DOHH2 (cell line): ENCODE measurements at regions not wholly inside any gene's neighbourhood (a gene's known extent, or its start where the extent isn't known, plus 50 kb on each side); places are given as distances from the start of the nearest gene placed in this dataset.

Experiments
- CTCF ChIP-seq: fragments of 200-600 bp; sonication (generic); IDR thresholded peaks from one replicate; pipeline ENCODE4 v1.5.1; 2014; ENCODE audit warnings: antibody characterized with exemption, mild to moderate bottlenecking, low read depth, low read length; ENCODE audit not compliant: poor library complexity, severe bottlenecking
- EZH2phosphoT487 ChIP-seq: fragments of 200-600 bp; sonication (generic); IDR thresholded peaks from 2 replicates; pipeline ENCODE4 v1.6.1; 2017; ENCODE audit warnings: borderline replicate concordance, mild to moderate bottlenecking, antibody characterized with exemption, low read length, moderate library complexity, mixed read lengths

DNA sequence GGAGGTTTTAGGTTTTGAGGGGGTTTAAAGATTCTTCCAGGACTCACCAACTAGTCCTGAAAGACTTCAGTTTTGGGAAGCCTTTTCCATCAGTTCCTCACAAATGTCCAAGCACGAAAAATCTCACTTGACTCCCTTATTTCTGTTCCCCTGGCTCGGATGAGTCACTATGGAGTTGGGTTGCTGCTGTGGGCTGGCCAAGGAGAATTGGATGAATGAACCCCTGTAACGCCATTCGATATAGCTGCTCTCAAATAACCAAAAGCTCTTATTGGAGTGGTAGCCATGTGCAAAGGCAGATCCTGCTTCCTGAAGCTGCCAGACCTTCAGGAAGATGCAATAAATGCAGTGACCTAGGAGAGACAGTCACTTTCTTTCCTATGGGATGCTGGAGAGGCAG, 417.0 kb downstream of the ZNF521 start:
- TF ChIP-seq EZH2phosphoT487 (no peak), CTCF (no peak)
